ENCODE measurements at regions not wholly inside any gene's neighbourhood (a gene's known extent, or its start where the extent isn't known, plus 50 kb on each side); places are given as distances from the start of the nearest gene placed in this dataset.
A peak's percentile ranks its signal among the peaks of the same experiment; 100 is the strongest.
"Not testable (repeated sequence)": the region's sequence is repeated elsewhere in the genome, so short reads cannot be mapped to it uniquely, and the experiment has no call there.

DNA sequence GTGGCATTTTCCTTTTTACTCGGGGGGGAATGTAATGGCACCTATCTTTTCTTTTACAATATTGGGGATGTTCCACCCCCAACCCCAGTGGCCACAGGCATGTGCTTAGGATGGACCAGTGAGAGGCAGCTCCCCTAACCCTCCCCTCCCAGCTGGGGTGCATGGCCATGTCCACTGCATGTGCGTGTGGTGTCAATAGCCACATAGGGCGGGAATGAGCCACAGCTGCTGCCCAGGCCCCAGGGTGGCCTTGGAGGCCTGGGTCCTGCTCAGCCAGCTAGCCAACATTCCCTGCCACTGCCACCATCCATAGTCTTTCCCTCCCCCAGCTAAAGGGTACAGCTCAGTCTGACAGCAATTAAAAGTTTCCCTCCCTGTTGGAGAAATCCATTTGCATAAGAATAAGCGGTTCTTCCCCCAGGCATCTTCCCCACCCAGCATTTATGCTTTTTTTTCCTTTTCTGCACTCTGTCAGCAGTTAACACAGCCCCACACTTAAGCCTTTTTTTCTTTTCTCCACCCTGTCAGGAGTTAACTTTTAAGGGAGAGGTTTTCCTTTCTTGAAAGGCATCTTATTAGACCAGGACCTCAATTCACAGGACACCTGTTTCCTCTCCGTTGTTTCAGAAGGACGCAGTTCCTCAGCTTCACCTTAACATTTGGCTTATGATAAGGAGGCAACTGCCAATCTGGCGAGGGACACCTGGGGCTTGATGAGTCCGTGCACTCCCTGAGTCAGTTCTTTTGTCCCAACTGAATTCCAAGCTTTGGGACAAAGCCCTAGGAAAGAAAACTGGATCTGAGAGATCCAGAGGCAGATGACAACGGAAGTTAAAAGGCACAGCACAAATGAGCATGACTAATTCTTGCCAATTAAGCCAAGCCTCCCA, 121.4 kb downstream of the TPBG start:
- no peak for DNase-seq (ENCODE audit: low read depth)
- TF ChIP-seq, protein P1, sequence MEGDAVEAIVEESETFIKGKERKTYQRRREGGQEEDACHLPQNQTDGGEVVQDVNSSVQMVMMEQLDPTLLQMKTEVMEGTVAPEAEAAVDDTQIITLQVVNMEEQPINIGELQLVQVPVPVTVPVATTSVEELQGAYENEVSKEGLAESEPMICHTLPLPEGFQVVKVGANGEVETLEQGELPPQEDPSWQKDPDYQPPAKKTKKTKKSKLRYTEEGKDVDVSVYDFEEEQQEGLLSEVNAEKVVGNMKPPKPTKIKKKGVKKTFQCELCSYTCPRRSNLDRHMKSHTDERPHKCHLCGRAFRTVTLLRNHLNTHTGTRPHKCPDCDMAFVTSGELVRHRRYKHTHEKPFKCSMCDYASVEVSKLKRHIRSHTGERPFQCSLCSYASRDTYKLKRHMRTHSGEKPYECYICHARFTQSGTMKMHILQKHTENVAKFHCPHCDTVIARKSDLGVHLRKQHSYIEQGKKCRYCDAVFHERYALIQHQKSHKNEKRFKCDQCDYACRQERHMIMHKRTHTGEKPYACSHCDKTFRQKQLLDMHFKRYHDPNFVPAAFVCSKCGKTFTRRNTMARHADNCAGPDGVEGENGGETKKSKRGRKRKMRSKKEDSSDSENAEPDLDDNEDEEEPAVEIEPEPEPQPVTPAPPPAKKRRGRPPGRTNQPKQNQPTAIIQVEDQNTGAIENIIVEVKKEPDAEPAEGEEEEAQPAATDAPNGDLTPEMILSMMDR (conservative IDR thresholded peaks at IDR 0.05; ENCODE audit: low read depth, low read length): no peak
- H3K4me3 ChIP-seq (ENCODE audit: low read length): no peak overlapping the region

DNA sequence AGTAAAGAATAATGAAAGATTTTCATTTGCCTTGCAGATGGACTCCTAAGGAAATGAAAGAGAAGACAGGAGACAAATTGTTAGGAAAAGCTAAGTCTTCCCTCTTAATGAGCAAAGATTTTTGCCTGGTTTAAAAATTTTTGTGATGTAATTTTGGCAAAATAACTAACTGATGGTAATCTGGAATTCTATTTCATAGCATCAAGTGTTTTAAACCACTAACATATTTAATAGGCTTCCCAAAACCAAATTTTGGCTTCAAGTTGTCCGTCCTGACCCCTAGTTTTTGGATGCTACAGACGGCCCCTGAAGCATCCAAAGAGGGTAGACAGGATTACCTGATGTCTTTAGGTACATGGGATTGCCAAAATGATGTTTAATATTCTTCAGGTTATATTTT, 124.3 kb downstream of the TPBG start:
- no peak for DNase-seq (ENCODE audit: low read depth)
- TF ChIP-seq, protein P1 (conservative IDR thresholded peaks at IDR 0.05; ENCODE audit: low read depth, low read length): no peak
- H3K4me3 ChIP-seq (ENCODE audit: low read length): no peak overlapping the region

DNA sequence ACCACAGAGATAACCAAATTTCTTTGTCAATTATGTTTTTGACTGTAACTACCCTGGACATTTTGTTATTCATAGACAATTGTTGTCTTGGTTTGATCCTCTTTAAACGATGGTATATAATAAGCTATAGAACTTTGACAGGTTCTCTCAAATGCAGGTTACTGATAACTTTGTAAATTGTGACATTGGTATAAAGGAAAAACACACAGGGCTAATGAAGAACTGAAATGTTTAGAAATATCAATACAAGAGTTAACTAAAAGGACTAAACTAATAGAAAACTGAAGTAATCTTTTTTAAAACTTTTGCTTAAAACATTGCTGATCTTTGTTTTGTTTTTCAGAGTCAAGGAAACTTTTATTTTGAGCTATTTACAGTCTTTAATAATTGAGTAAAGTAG, 124.8 kb downstream of the TPBG start:
- DNase-seq (ENCODE audit: low read depth): no peak
- H3K4me3 ChIP-seq (ENCODE audit: low read length): no peak overlapping the region
- TF ChIP-seq, protein P1 (conservative IDR thresholded peaks at IDR 0.05; ENCODE audit: low read depth, low read length): no peak

DNA sequence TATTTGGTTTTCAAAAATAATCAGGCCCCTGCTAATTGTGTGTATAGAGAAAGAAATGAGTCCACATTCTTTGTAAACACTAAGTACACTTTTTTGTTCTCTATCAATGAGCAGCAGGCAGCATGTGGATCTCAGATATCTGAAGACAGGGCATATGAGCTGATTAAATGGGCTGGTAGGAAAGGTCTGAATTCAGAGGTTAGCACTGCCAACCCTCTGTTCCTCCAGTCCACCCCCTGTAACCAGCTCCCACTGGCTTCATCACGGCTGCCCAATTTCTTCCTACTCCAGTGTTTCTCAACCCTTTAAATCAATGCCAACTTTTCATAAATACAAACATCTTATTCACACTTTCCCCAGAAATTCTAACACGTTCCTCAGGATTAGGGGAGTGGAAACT, 128.5 kb downstream of the TPBG start:
- no peak for DNase-seq (ENCODE audit: low read depth)
- H3K4me3 ChIP-seq (ENCODE audit: low read length): no peak overlapping the region
- TF ChIP-seq, protein P1 (conservative IDR thresholded peaks at IDR 0.05; ENCODE audit: low read depth, low read length): no peak

DNA sequence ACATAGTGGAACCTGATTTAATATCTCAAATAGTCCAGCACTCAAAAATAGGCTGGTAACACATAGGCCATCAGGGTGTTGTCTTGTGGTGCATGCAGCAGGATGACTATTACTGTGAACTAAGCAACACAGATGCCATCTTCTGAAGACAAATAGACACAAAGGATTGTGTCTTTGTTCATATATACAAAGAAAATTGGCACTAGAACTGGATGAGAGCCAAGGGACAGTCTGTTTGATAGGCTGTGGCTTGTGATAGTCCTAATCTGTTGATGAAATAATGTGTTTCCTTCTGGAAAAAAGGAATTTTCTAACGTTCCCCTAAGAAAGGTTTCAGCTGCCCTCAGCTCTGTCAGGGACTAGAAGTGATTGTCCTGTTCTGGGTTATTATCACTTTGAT, 129.8 kb downstream of the TPBG start:
- TF ChIP-seq, protein P1 (conservative IDR thresholded peaks at IDR 0.05; ENCODE audit: low read depth, low read length): no peak
- no peak for DNase-seq (ENCODE audit: low read depth)
- H3K4me3 ChIP-seq (ENCODE audit: low read length): no peak overlapping the region

DNA sequence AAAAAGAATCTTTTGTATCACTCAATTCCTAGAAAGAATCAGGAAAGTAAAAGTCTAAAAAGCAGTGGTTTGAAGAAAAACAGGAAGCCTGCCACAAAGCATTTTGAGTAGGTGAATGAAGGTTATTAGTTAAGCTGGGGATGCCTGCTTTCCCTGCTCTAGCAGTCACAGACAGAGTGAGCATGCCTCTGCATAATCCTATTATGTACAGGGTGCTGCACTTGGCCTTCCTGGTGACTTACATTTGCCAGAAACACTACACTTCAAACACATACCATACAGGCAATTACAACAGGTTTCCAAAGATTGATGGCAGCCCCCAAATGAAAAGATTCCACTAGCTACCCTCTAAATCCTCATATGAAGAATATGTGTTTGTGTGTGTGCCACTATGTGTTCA, 130.8 kb downstream of the TPBG start:
- TF ChIP-seq, protein P1 (conservative IDR thresholded peaks at IDR 0.05; ENCODE audit: low read depth, low read length): no peak

DNA sequence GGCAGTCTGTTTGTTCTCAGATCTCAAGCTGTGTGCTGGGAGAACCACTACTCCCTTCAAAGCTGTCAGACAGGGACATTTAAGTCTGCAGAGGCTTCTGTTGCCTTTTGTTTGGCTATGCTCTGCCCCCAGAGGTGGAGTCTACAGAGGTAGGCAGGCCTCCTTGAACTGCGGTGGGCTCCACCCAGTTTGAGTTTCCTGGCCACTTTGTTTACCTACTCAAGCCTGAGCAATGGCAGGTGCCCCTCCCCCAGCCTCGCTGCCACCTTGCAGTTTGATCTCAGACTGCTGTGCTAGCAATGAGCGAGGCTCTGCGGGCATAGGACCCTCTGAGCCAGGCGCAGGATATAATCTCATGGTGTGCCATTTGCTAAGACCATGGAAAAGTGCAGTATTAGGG, 138.3 kb downstream of the TPBG start:
- not testable (repeated sequence) for H3K4me3 ChIP-seq (ENCODE audit: low read length); DNase-seq (ENCODE audit: low read depth)

More for the DNA sequence above, 130.8 kb downstream of the TPBG start:
- DNase-seq (ENCODE audit: low read depth): peak; percentile 84
- H3K4me3 ChIP-seq (ENCODE audit: low read length): no peak overlapping the region

All from retinal pigment epithelial cell (primary cell).